ENCODE measurements at regions not wholly inside any gene's neighbourhood (a gene's known extent, or its start where the extent isn't known, plus 50 kb on each side); places are given as distances from the start of the nearest gene placed in this dataset.

DNA sequence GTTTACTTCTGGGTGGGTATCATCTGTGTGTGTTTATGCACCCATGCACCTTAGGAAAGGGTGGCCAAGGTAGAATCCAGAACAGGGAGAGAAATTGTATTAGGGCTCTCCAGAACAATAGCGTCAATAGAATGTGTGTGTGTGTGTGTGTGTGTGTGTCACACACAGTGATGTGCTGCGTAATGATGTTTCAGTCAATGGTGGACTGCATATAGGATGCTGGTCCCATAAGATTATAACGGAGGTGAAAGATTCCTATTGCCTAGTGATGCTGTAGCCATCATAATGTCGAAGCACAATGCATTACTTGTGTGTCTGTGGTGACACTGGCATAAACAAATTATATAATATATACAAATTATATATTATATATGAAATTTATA is 69.3 kb upstream of the PRR23C start:
- TF ChIP-seq, protein P1, sequence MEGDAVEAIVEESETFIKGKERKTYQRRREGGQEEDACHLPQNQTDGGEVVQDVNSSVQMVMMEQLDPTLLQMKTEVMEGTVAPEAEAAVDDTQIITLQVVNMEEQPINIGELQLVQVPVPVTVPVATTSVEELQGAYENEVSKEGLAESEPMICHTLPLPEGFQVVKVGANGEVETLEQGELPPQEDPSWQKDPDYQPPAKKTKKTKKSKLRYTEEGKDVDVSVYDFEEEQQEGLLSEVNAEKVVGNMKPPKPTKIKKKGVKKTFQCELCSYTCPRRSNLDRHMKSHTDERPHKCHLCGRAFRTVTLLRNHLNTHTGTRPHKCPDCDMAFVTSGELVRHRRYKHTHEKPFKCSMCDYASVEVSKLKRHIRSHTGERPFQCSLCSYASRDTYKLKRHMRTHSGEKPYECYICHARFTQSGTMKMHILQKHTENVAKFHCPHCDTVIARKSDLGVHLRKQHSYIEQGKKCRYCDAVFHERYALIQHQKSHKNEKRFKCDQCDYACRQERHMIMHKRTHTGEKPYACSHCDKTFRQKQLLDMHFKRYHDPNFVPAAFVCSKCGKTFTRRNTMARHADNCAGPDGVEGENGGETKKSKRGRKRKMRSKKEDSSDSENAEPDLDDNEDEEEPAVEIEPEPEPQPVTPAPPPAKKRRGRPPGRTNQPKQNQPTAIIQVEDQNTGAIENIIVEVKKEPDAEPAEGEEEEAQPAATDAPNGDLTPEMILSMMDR (conservative IDR thresholded peaks at IDR 0.05; ENCODE audit: low read depth, low read length), result no peak
- TF ChIP-seq EZH2phosphoT487 (IDR thresholded peaks at IDR 0.05; ENCODE audit: borderline replicate concordance, low read length), result no peak
